Heart left ventricle (tissue), 13 donors: ENCODE measurements at regions not wholly inside any gene's neighbourhood (a gene's known extent, or its start where the extent isn't known, plus 50 kb on each side); places are given as distances from the start of the nearest gene placed in this dataset.

Experiments
- POLR2A ChIP-seq, 2 donors: fragments of 450-650 bp; IDR thresholded peaks; one replicate each; pipeline ENCODE4 v1.6.1; 2017; ENCODE audit warnings: antibody characterized with exemption in 2 of 2, mild to moderate bottlenecking in 2 of 2, moderate library complexity in 2 of 2
- TF ChIP-seq, protein P1 (sequence below), 12 donors: fragments of 200-600 bp; sonication (generic) in 4 of 12; IDR thresholded peaks; one replicate each; pipeline versions ENCODE4 v1.5.0 to v1.8.0; 2018 to 2022; ENCODE audit warnings: antibody characterized with exemption in 12 of 12, mild to moderate bottlenecking in 5 of 12
- donor health status: ischemic (EF 13 %, LVEDD 7.1; RV severe dilation, severe dysfunction).
- donor health status: DM: no; HTN: yes; CAD: no.
- donor health status: DM: no; HTN: no; CAD: no.
- donor health status: ischemic (EF 25% LVEDD 6.9; RV normal size, moderate dysfunction).
- donor health status: ischemic (EF 25% LVEDD 5.7; RV mildly dilated, moderate dysfunction).
- donor health status: ischemic (EF 35%, LVEDD 5.7; RV mildly dilated, moderate dysfunction).
- donor health status: nonischemic (EF 11% LVEDD 7.7; RV severe dilation, severe dysfunction).
- donor health status: DM: yes; HTN: yes; CAD: no.
- donor health status: PGD.
- donor health status: ischemic (EF 29% LVEDD 5.4; RV normal size, mild dysfunction).
- donor health status: nonischemic (EF 23%, LVEDD 6.1; RV moderate dilation, normal function).

GRCh38 chrX:145405012-145405411 lies 157.7 kb downstream of the SPANXN1 start:
- TF ChIP-seq, protein P1, sequence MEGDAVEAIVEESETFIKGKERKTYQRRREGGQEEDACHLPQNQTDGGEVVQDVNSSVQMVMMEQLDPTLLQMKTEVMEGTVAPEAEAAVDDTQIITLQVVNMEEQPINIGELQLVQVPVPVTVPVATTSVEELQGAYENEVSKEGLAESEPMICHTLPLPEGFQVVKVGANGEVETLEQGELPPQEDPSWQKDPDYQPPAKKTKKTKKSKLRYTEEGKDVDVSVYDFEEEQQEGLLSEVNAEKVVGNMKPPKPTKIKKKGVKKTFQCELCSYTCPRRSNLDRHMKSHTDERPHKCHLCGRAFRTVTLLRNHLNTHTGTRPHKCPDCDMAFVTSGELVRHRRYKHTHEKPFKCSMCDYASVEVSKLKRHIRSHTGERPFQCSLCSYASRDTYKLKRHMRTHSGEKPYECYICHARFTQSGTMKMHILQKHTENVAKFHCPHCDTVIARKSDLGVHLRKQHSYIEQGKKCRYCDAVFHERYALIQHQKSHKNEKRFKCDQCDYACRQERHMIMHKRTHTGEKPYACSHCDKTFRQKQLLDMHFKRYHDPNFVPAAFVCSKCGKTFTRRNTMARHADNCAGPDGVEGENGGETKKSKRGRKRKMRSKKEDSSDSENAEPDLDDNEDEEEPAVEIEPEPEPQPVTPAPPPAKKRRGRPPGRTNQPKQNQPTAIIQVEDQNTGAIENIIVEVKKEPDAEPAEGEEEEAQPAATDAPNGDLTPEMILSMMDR (IDR thresholded peaks at IDR 0.05) = peak; percentile 27 to 68 (median 47)
- TF ChIP-seq POLR2A (IDR thresholded peaks at IDR 0.05) = no peak
